IMR-90 (cell line): ENCODE measurements at regions not wholly inside any gene's neighbourhood (a gene's known extent, or its start where the extent isn't known, plus 50 kb on each side); places are given as distances from the start of the nearest gene placed in this dataset.

Experiments used
- ATAC-seq: fragments of 200-7000 bp; cut with Tn5 transposase; 2 replicates; pipeline ENCODE4 v1.9.1; 2020; ENCODE audit warnings: low read depth, mild to moderate bottlenecking, moderate library complexity
- BruUV-seq: library from RNA; stranded (reverse); fragments of 400-500 nt; replicated peaks from 2 replicates; lab custom pipeline; 2021; lab: Mats Ljungman, UMichigan
- CTCF ChIA-PET: fragments of 300-600 bp; formaldehyde crosslinking; extraction: SDS; loops from one replicate; lab custom pipeline; 2021; ENCODE audit warnings: antibody characterized with exemption; lab: Yijun Ruan, JAX
- POLR2A ChIA-PET: fragments of 300-600 bp; sonication (Branson Sonifier 250); formaldehyde crosslinking; loops from one replicate; lab custom pipeline; 2022; ENCODE audit warnings: antibody characterized with exemption; ENCODE audit not compliant: unreplicated experiment; lab: Charles Lee
- DNase-seq: peaks from one replicate; pipeline ENCODE4 v3.0.0; 2013
- H2AFZ ChIP-seq: replicated peaks from 2 replicates; pipeline ENCODE3; 2013; ENCODE audit warnings: low read length, mild to moderate bottlenecking; ENCODE audit not compliant: poor library complexity
- H2AK5ac ChIP-seq: 2 replicates; pipeline ENCODE4 v1.6.1; 2013; ENCODE audit warnings: low read depth, low read length, inconsistent platforms
- H2AK9ac ChIP-seq: replicated peaks from 2 replicates; pipeline ENCODE3; 2013; ENCODE audit warnings: mild to moderate bottlenecking, low read depth, low read length, moderate library complexity; ENCODE audit not compliant: poor library complexity
- H2BK120ac ChIP-seq: 2 replicates; pipeline ENCODE4 v1.6.1; 2013; ENCODE audit warnings: low read depth, low read length, inconsistent platforms
- H2BK15ac ChIP-seq: 3 replicates; pipeline ENCODE4 v1.6.1; 2013; ENCODE audit warnings: low read depth, low read length, inconsistent platforms
- H2BK20ac ChIP-seq: 2 replicates; pipeline ENCODE4 v1.6.1; 2013; ENCODE audit warnings: low read depth, mild to moderate bottlenecking, inconsistent platforms, low read length, moderate library complexity
- H2BK5ac ChIP-seq: 2 replicates; pipeline ENCODE4 v1.6.1; 2013; ENCODE audit warnings: mild to moderate bottlenecking, low read depth, low read length, inconsistent platforms; ENCODE audit not compliant: poor library complexity, severe bottlenecking
- H3K14ac ChIP-seq: replicated peaks from 2 replicates; pipeline ENCODE4 v1.6.1; 2013; ENCODE audit warnings: low read depth, low read length, inconsistent platforms
- H3K18ac ChIP-seq: 2 replicates; pipeline ENCODE4 v1.6.1; 2013; ENCODE audit warnings: low read depth, low read length, control low read depth
- H3K23ac ChIP-seq: 2 replicates; pipeline ENCODE4 v1.6.1; 2013; ENCODE audit warnings: low read depth, low read length, inconsistent platforms
- H3K27ac ChIP-seq: 2 replicates; pipeline ENCODE4 v1.5.1; 2013; ENCODE audit warnings: mild to moderate bottlenecking, control low read depth, low read length; ENCODE audit not compliant: insufficient read depth
- H3K27me3 ChIP-seq: 2 replicates; pipeline ENCODE4 v1.6.1; 2013; ENCODE audit warnings: low read length; ENCODE audit not compliant: control insufficient read depth, insufficient read depth
- H3K36me3 ChIP-seq: 2 replicates; pipeline ENCODE4 v1.6.1; 2013; ENCODE audit warnings: low read length, mixed read lengths; ENCODE audit not compliant: control insufficient read depth, insufficient read depth
- H3K4ac ChIP-seq: 2 replicates; pipeline ENCODE4 v1.6.1; 2013; ENCODE audit warnings: low read depth, low read length, inconsistent platforms
- H3K4me1 ChIP-seq: 2 replicates; pipeline ENCODE4 v1.6.1; 2013; ENCODE audit warnings: low read length, mixed read lengths; ENCODE audit not compliant: control insufficient read depth, insufficient read depth
- H3K4me2 ChIP-seq: 2 replicates; pipeline ENCODE4 v1.6.1; 2013; ENCODE audit warnings: low read depth, mild to moderate bottlenecking, control low read depth, low read length, moderate library complexity
- H3K4me3 ChIP-seq: 2 replicates; pipeline ENCODE4 v1.5.1; 2013; ENCODE audit warnings: low read depth, mild to moderate bottlenecking, control low read depth, low read length, moderate library complexity; ENCODE audit not compliant: insufficient read depth
- H3K56ac ChIP-seq: 2 replicates; pipeline ENCODE4 v1.6.1; 2013; ENCODE audit warnings: low read length, inconsistent platforms; ENCODE audit not compliant: insufficient read depth; ENCODE audit errors: extremely low read depth
- H3K79me1 ChIP-seq, 2 experiments: 2 replicates each; pipeline ENCODE4 v1.6.1; 2013; ENCODE audit warnings: low read length in 2 of 2, inconsistent platforms in 1 of 2, low read depth in 1 of 2
- H3K9ac ChIP-seq: 2 replicates; pipeline ENCODE4 v1.6.1; 2013; ENCODE audit warnings: low read depth, low read length, control low read depth
- H3K9me1 ChIP-seq: 2 replicates; pipeline ENCODE4 v1.6.1; 2013; ENCODE audit warnings: low read length, inconsistent platforms; ENCODE audit not compliant: insufficient read depth
- H3K9me3 ChIP-seq: 2 replicates; pipeline ENCODE4 v1.6.1; 2013; ENCODE audit warnings: low read length; ENCODE audit not compliant: control insufficient read depth, insufficient read depth
- H4K20me1 ChIP-seq: 2 replicates; pipeline ENCODE4 v1.6.1; 2013; ENCODE audit warnings: low read length, inconsistent platforms; ENCODE audit not compliant: insufficient read depth
- H4K5ac ChIP-seq: 2 replicates; pipeline ENCODE4 v1.6.1; 2013; ENCODE audit warnings: mild to moderate bottlenecking, low read depth, low read length, control low read depth
- H4K8ac ChIP-seq, 2 experiments: 2 replicates each; pipeline ENCODE4 v1.6.1; 2013; ENCODE audit warnings: low read depth in 2 of 2, low read length in 2 of 2, control low read depth in 1 of 2, inconsistent platforms in 1 of 2
- H4K91ac ChIP-seq: 2 replicates; pipeline ENCODE4 v1.6.1; 2013; ENCODE audit warnings: low read depth, low read length, inconsistent platforms; ENCODE audit not compliant: insufficient read depth
- CHD1 ChIP-seq: IDR thresholded peaks from 2 replicates; pipeline ENCODE4 v1.6.1; 2012; ENCODE audit warnings: low read depth, low read length, improper control_type of control experiment
- MAZ ChIP-seq: IDR thresholded peaks from 2 replicates; pipeline ENCODE4 v1.6.1; 2012; ENCODE audit warnings: low read depth, mild to moderate bottlenecking, low read length, improper control_type of control experiment, moderate library complexity, borderline replicate concordance
- RCOR1 ChIP-seq: IDR thresholded peaks from 2 replicates; pipeline ENCODE4 v1.6.1; 2012; ENCODE audit warnings: mild to moderate bottlenecking, low read length, improper control_type of control experiment; ENCODE audit not compliant: insufficient replicate concordance
- WGBS, 2 experiments: methylation state at CpG; one replicate each; pipeline versions ENCODE4 v1.1.5 to v1.1.7; 2013; ENCODE audit warnings: missing lambda C conversion rate in 2 of 2; ENCODE audit not compliant: insufficient read length in 1 of 2; ENCODE audit errors: extremely low coverage in 2 of 2; 5-methylcytosine and 5-hydroxymethylcytosine counted together
- dilution Hi-C: fragments of 300-500 bp; cut with HindIII; formaldehyde crosslinking; loops from one replicate; pipeline ENCODE4 v1.14.3; 2018; ENCODE audit warnings: low sequenced_read_pairs; ENCODE audit not compliant: unreplicated experiment
- in situ Hi-C: fragments of 300-500 bp; cut with MboI; formaldehyde crosslinking; loops from 3 replicates; pipeline ENCODE4 v1.14.3; 2019; ENCODE audit warnings: low sequenced_read_pairs, inconsistent platforms, mixed read lengths
- intact Hi-C: fragments of 100-400 bp; cut with micrococcal nuclease; formaldehyde crosslinking; loops from 2 replicates; pipeline ENCODE4 v1.10.0; 2022
- TF ChIP-seq, protein P1 (sequence below): fragments of 150-350 bp; IDR thresholded peaks from 2 replicates; pipeline ENCODE4 v1.6.1; 2017; ENCODE audit warnings: mild to moderate bottlenecking, antibody characterized with exemption, low read length, low read depth

DNA sequence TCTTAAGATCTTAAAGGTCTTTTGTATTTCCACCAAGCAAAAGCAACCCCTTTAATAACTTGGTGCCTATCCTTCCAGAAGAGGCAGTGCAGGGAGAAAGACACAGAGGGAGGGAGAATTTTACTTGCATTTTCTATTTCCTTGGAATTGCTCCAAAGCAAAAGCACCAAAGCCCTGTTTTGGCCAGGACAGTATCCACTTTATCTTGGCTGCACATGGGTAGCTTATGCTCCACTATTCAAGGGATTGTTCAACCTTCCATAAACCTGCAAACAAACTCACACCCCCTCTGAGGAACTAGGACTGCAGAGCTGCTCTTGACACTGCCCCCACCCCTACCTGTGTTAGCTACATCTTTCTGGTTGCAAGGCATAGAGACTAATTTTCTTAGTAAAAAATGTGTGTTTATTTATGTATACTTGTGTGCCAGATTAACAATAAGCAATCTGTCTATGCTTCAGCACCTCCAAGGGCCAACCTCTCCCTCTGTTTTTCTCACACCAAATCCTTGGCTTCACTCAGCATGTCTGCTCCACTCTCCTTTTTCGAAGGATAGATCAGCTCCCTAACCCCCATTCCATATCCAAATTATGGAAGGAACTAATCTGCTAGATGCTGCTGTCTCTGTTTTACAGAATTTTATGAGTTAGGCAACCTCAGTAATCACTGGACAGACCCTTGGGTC, 68.1 kb upstream of the KLF12 start:
- Histone ChIP-seq H4K5ac (peak overlapping the region; percentile 33; the same call in 1 of the 2 replicates), H2BK20ac (peak overlapping the region; percentile 18; the same call in 1 of the 2 replicates), H3K27ac (no peak overlapping the region), H3K4me2 (no peak overlapping the region), H2AFZ (no peak overlapping the region), H3K4me3 (no peak overlapping the region), H3K56ac (no peak overlapping the region), H2AK9ac (no peak overlapping the region), H2AK5ac (0 out of 2 replicates have a peak overlapping the region, but pooled peaks have one; percentile 36), H3K4me1 (peaks cover 20% of the 10 kb centered on the region), H3K27me3 (no peaks in the 10 kb centered on the region), H3K79me1 (no peaks in the 10 kb centered on the region; a peak in 1 of 4 replicates), H3K9ac (no peak overlapping the region), H2BK5ac (no peak overlapping the region), H3K18ac (peak overlapping the region; percentile 81), H4K20me1 (no peaks in the 10 kb centered on the region), H4K91ac (0 out of 2 replicates have a peak overlapping the region, but pooled peaks have one; percentile 10), H2BK120ac (peak overlapping the region; percentile 54), H4K8ac (no peak overlapping the region), H2BK15ac (no peak overlapping the region), H3K23ac (no peak overlapping the region), H3K9me3 (no peaks in the 10 kb centered on the region), H3K14ac (no peak overlapping the region), H3K4ac (no peak overlapping the region), H3K9me1 (peaks cover 3% of the 10 kb centered on the region; the same call in 1 of the 2 replicates), H3K36me3 (no peaks in the 10 kb centered on the region)
- in situ Hi-C loops (no loop called here), intact Hi-C loops (loop anchor here (5.0 to 10.0 kb wide), 3 partner anchors 55 to 1013 kb away; no protein-coding TSS in a partner anchor), dilution Hi-C loops (no loop called here)
- ChIA-PET CTCF (no interaction called here), POLR2A (no interaction called here)
- no TSS peak for BruUV-seq
- TF ChIP-seq, protein P1, sequence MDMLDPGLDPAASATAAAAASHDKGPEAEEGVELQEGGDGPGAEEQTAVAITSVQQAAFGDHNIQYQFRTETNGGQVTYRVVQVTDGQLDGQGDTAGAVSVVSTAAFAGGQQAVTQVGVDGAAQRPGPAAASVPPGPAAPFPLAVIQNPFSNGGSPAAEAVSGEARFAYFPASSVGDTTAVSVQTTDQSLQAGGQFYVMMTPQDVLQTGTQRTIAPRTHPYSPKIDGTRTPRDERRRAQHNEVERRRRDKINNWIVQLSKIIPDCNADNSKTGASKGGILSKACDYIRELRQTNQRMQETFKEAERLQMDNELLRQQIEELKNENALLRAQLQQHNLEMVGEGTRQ, result no peak
- TF ChIP-seq MAZ, result no peak
- TF ChIP-seq RCOR1, result no peak
- no peak for TF ChIP-seq CHD1
- ATAC-seq, result no peak
- no CpG with 5 or more reads among the region's 1 CpG for WGBS, 2 experiments
- no peak for DNase-seq
